IPS-15b (cell line): ENCODE measurements at regions not wholly inside any gene's neighbourhood (a gene's known extent, or its start where the extent isn't known, plus 50 kb on each side); places are given as distances from the start of the nearest gene placed in this dataset.

Experiments used
- H3K27me3 ChIP-seq: one replicate; pipeline ENCODE4 v1.6.1; 2013; ENCODE audit warnings: low read length; ENCODE audit not compliant: control insufficient read depth, insufficient read depth
- H3K36me3 ChIP-seq: one replicate; pipeline ENCODE4 v1.6.1; 2013; ENCODE audit warnings: low read length; ENCODE audit not compliant: control insufficient read depth, insufficient read depth
- H3K4me1 ChIP-seq: one replicate; pipeline ENCODE4 v1.6.1; 2013; ENCODE audit warnings: mild to moderate bottlenecking, low read length; ENCODE audit not compliant: control insufficient read depth, insufficient read depth
- H3K4me3 ChIP-seq: one replicate; pipeline ENCODE4 v1.5.1; 2013; ENCODE audit warnings: low read depth, low read length
- H3K9ac ChIP-seq: one replicate; pipeline ENCODE4 v1.6.1; 2013; ENCODE audit warnings: low read depth, mild to moderate bottlenecking, low read length
- H3K9me3 ChIP-seq: one replicate; pipeline ENCODE4 v1.6.1; 2013; ENCODE audit warnings: mild to moderate bottlenecking, low read length; ENCODE audit not compliant: control insufficient read depth, insufficient read depth

- Histone ChIP-seq H3K4me3 (no peak overlapping the region), H3K9ac (no peak overlapping the region), H3K9me3 (no peaks in the 10 kb centered on the region), H3K27me3 (no peaks in the 10 kb centered on the region), H3K36me3 (no peaks in the 10 kb centered on the region), H3K4me1 (no peaks in the 10 kb centered on the region)
Measured at GRCh38 chr2:126796931-126797621, 101.6 kb upstream of the TEX51 start.

GRCh38 chr2:126797622-126798275, 100.9 kb upstream of the TEX51 start:
- Histone ChIP-seq H3K27me3 (no peaks in the 10 kb centered on the region), H3K4me1 (no peaks in the 10 kb centered on the region), H3K4me3 (no peak overlapping the region), H3K36me3 (no peaks in the 10 kb centered on the region), H3K9me3 (no peaks in the 10 kb centered on the region), H3K9ac (no peak overlapping the region)

GRCh38 chr2:126798276-126799140, 100.2 kb upstream of the TEX51 start:
- H3K9ac ChIP-seq: no peak overlapping the region
- no peaks in the 10 kb centered on the region for H3K9me3 ChIP-seq
- H3K36me3 ChIP-seq: no peaks in the 10 kb centered on the region
- no peaks in the 10 kb centered on the region for H3K4me1 ChIP-seq
- no peaks in the 10 kb centered on the region for H3K27me3 ChIP-seq
- no peak overlapping the region for H3K4me3 ChIP-seq

- Histone ChIP-seq H3K4me3 (no peak overlapping the region), H3K36me3 (no peaks in the 10 kb centered on the region), H3K9ac (no peak overlapping the region), H3K9me3 (no peaks in the 10 kb centered on the region), H3K27me3 (no peaks in the 10 kb centered on the region), H3K4me1 (no peaks in the 10 kb centered on the region)
Measured at GRCh38 chr2:126799301-126799700, 99.4 kb upstream of the TEX51 start.

DNA sequence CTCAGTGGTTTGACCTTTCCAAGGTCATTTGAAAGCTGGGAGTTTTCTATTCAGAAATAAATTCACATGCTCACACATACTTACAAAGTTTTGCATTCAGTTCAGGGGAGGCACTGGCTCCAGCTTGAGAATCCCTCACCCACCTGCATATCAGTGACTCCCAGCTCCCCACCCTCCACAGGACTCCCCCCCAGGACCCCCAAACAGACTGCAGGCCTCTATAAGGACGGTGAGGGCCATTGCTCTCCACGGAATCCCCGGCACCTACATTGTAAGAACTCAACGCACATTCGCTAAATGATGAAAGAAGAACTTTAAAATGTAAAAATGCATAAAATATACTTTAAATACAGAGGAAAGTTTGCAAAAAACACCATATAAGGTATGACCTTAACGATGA, 97.2 kb upstream of the TEX51 start:
- H3K27me3 ChIP-seq: no peaks in the 10 kb centered on the region
- no peak overlapping the region for H3K4me3 ChIP-seq
- no peaks in the 10 kb centered on the region for H3K4me1 ChIP-seq
- no peaks in the 10 kb centered on the region for H3K36me3 ChIP-seq
- no peak overlapping the region for H3K9ac ChIP-seq
- H3K9me3 ChIP-seq: no peaks in the 10 kb centered on the region

- Histone ChIP-seq H3K36me3 (no peaks in the 10 kb centered on the region), H3K9me3 (no peaks in the 10 kb centered on the region), H3K27me3 (no peaks in the 10 kb centered on the region), H3K4me3 (no peak overlapping the region), H3K4me1 (no peaks in the 10 kb centered on the region), H3K9ac (no peak overlapping the region)
Measured at GRCh38 chr2:126802316-126802715, 96.4 kb upstream of the TEX51 start.

- H3K4me1 ChIP-seq: no peaks in the 10 kb centered on the region
- H3K36me3 ChIP-seq: no peaks in the 10 kb centered on the region
- H3K27me3 ChIP-seq: no peaks in the 10 kb centered on the region
- H3K9me3 ChIP-seq: no peaks in the 10 kb centered on the region
- no peak overlapping the region for H3K4me3 ChIP-seq
- H3K9ac ChIP-seq: no peak overlapping the region
Measured at GRCh38 chr2:126802774-126803433, 95.8 kb upstream of the TEX51 start.

- no peaks in the 10 kb centered on the region for H3K27me3 ChIP-seq
- H3K9me3 ChIP-seq: no peaks in the 10 kb centered on the region
- H3K4me1 ChIP-seq: no peaks in the 10 kb centered on the region
- H3K4me3 ChIP-seq: no peak overlapping the region
- H3K9ac ChIP-seq: no peak overlapping the region
- no peaks in the 10 kb centered on the region for H3K36me3 ChIP-seq
Measured at GRCh38 chr2:126803434-126803775, 95.3 kb upstream of the TEX51 start.

DNA sequence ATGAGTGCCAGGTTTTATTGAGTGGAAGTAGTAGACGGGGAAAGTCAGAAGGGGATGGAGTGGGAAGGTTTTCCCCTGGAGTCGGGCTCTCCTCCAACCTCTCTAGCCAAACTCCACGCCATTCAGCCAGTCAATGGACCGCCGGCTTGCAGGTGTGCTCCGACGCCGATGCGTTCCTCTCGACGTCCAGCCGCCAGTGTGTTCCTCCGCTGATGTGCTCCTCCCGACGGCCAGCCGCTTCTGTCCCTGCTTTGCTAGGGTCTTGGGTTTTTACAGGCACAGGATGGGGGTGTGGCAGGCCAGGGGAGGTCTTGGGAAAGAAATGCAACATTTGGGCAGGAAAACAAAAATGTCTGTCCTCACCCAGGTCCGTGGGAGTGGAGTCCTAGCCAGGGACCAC, 94.3 kb upstream of the TEX51 start:
- H3K36me3 ChIP-seq: no peaks in the 10 kb centered on the region

GRCh38 chr2:126808929-126809328, 89.8 kb upstream of the TEX51 start:
- no peak overlapping the region for H3K4me3 ChIP-seq
- H3K9ac ChIP-seq: no peak overlapping the region
- no peaks in the 10 kb centered on the region for H3K27me3 ChIP-seq

More for the DNA sequence above, 94.3 kb upstream of the TEX51 start:
- H3K9ac ChIP-seq: no peak overlapping the region
- no peaks in the 10 kb centered on the region for H3K9me3 ChIP-seq
- no peaks in the 10 kb centered on the region for H3K27me3 ChIP-seq
- peaks cover 6% of the 10 kb centered on the region for H3K4me1 ChIP-seq
- no peak overlapping the region for H3K4me3 ChIP-seq

GRCh38 chr2:126809340-126809739, 89.3 kb upstream of the TEX51 start:
- no peak overlapping the region for H3K4me3 ChIP-seq
- H3K36me3 ChIP-seq: no peaks in the 10 kb centered on the region
- H3K27me3 ChIP-seq: no peaks in the 10 kb centered on the region
- no peak overlapping the region for H3K9ac ChIP-seq
- peaks cover 6% of the 10 kb centered on the region for H3K4me1 ChIP-seq
- H3K9me3 ChIP-seq: no peaks in the 10 kb centered on the region

More at GRCh38 chr2:126808929-126809328, 89.8 kb upstream of the TEX51 start:
- peaks cover 6% of the 10 kb centered on the region for H3K4me1 ChIP-seq
- no peaks in the 10 kb centered on the region for H3K36me3 ChIP-seq
- H3K9me3 ChIP-seq: no peaks in the 10 kb centered on the region
